ENCODE measurements at regions not wholly inside any gene's neighbourhood (a gene's known extent, or its start where the extent isn't known, plus 50 kb on each side); places are given as distances from the start of the nearest gene placed in this dataset.

GRCh38 chr4:52410971-52411370, 248.1 kb downstream of the USP46 start:
- no peak for TF ChIP-seq POLR2A (IDR thresholded peaks at IDR 0.05)
- TF ChIP-seq CTCF (IDR thresholded peaks at IDR 0.05): no peak
